ENCODE measurements at regions not wholly inside any gene's neighbourhood (a gene's known extent, or its start where the extent isn't known, plus 50 kb on each side); places are given as distances from the start of the nearest gene placed in this dataset.

DNA sequence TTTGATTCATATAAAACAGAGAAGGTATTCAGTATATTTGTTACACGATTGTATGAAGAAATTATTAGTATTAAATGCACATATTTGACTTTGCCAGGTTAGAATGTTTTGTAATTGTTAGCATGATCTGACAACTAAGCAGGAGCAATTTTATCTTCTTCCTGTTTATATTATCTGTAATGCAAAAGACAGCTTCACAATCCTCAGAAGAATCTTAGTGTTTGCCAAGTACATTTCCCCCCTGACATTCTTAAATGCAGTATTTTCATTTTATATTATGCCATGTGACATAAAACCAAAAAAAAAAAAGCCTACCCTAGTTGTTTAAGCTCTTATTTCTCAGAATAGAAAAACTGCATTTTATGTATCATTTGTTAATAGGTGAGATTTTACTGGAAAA, 469.4 kb downstream of the FOXG1 start:
- no peaks in the 10 kb centered on the region for H3K9me3 Mint-ChIP-seq
- no peak overlapping the region for H3K4me3 Mint-ChIP-seq
- TF ChIP-seq, protein P1, sequence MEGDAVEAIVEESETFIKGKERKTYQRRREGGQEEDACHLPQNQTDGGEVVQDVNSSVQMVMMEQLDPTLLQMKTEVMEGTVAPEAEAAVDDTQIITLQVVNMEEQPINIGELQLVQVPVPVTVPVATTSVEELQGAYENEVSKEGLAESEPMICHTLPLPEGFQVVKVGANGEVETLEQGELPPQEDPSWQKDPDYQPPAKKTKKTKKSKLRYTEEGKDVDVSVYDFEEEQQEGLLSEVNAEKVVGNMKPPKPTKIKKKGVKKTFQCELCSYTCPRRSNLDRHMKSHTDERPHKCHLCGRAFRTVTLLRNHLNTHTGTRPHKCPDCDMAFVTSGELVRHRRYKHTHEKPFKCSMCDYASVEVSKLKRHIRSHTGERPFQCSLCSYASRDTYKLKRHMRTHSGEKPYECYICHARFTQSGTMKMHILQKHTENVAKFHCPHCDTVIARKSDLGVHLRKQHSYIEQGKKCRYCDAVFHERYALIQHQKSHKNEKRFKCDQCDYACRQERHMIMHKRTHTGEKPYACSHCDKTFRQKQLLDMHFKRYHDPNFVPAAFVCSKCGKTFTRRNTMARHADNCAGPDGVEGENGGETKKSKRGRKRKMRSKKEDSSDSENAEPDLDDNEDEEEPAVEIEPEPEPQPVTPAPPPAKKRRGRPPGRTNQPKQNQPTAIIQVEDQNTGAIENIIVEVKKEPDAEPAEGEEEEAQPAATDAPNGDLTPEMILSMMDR (IDR thresholded peaks at IDR 0.05), result no peak
- no peaks in the 10 kb centered on the region for H3K4me1 Mint-ChIP-seq
- WGBS (ENCODE audit: insufficient coverage), result no CpG with 5 or more reads among the region's 1 CpG
- Histone ChIP-seq H3K4me1 (ENCODE audit: control insufficient read depth in 1 of 2, insufficient read depth in 2 of 2, low read length in 2 of 2) (no peaks in the 10 kb centered on the region), H3K9ac (ENCODE audit: insufficient read depth, low read length, poor library complexity, severe bottlenecking) (no peak overlapping the region), H3K36me3 (replicated peaks in 1 of 2; ENCODE audit: control insufficient read depth in 1 of 2, insufficient read depth in 2 of 2, low read length in 2 of 2) (no peaks in the 10 kb centered on the region), H3K9me3 (replicated peaks in 1 of 2; ENCODE audit: control insufficient read depth in 1 of 2, insufficient read depth in 1 of 2, low read length in 2 of 2) (no peaks in the 10 kb centered on the region), H4K20me1 (ENCODE audit: insufficient read depth, low read length) (no peaks in the 10 kb centered on the region), H3K27me3 (ENCODE audit: control insufficient read depth in 2 of 2, insufficient read depth in 2 of 2, low read length in 2 of 2) (no peaks in the 10 kb centered on the region), H3K4me2 (replicated peaks; ENCODE audit: extremely low read depth, low read length, poor library complexity, severe bottlenecking) (no peak overlapping the region), H3K79me2 (ENCODE audit: insufficient read depth, low read length) (no peaks in the 10 kb centered on the region), H2AFZ (ENCODE audit: insufficient read depth, low read depth, low read length, poor library complexity, severe bottlenecking) (no peak overlapping the region), H3K4me3 (replicated peaks in 1 of 3; ENCODE audit: low read depth in 2 of 3, low read length in 3 of 3) (no peak overlapping the region), H3K27ac (ENCODE audit: low read depth in 1 of 2, low read length in 2 of 2) (no peak overlapping the region)
- intact Hi-C loops (cut with micrococcal nuclease), result no loop called here
- no peak overlapping the region for H3K27ac Mint-ChIP-seq
- no peaks in the 10 kb centered on the region for H3K27me3 Mint-ChIP-seq (ENCODE audit: low read depth in 3 of 3)
- no peaks in the 10 kb centered on the region for H3K36me3 Mint-ChIP-seq
- DNase-seq, result no peak

DNA sequence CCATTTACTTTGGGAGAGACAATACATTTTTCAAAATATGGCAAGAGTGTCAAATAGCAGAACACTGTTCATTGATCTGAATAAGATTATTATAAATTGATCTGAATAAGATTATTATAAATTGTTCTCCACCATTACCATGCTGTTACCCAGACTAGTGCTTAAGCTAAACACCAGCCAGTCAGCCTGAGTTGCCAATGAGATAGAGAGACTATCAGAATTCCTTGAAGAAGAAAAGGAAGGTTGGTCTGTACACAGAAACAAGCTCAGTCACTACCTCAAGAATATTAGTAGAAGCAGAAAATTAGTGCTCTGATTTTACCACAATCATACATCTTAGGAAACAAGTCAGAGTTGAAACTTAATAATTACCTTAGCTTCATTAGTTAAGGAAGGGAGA, 469.8 kb downstream of the FOXG1 start:
- no peaks in the 10 kb centered on the region for H3K27me3 ChIP-seq (ENCODE audit: control insufficient read depth in 2 of 2, insufficient read depth in 2 of 2, low read length in 2 of 2)
- H4K20me1 ChIP-seq (ENCODE audit: insufficient read depth, low read length), result no peaks in the 10 kb centered on the region
- H2AFZ ChIP-seq (ENCODE audit: insufficient read depth, low read depth, low read length, poor library complexity, severe bottlenecking), result no peak overlapping the region
- Mint-ChIP-seq H3K27me3 (ENCODE audit: low read depth in 3 of 3) (no peaks in the 10 kb centered on the region), H3K4me1 (no peaks in the 10 kb centered on the region), H3K27ac (no peak overlapping the region), H3K9me3 (no peaks in the 10 kb centered on the region), H3K36me3 (no peaks in the 10 kb centered on the region), H3K4me3 (no peak overlapping the region)
- no peaks in the 10 kb centered on the region for H3K79me2 ChIP-seq (ENCODE audit: insufficient read depth, low read length)
- H3K4me2 ChIP-seq (replicated peaks; ENCODE audit: extremely low read depth, low read length, poor library complexity, severe bottlenecking), result no peak overlapping the region
- no peak overlapping the region for H3K27ac ChIP-seq (ENCODE audit: low read depth in 1 of 2, low read length in 2 of 2)
- H3K36me3 ChIP-seq (replicated peaks in 1 of 2; ENCODE audit: control insufficient read depth in 1 of 2, insufficient read depth in 2 of 2, low read length in 2 of 2), result no peaks in the 10 kb centered on the region
- no peak overlapping the region for H3K9ac ChIP-seq (ENCODE audit: insufficient read depth, low read length, poor library complexity, severe bottlenecking)
- H3K4me3 ChIP-seq (replicated peaks in 1 of 3; ENCODE audit: low read depth in 2 of 3, low read length in 3 of 3), result no peak overlapping the region
- no peaks in the 10 kb centered on the region for H3K9me3 ChIP-seq (replicated peaks in 1 of 2; ENCODE audit: control insufficient read depth in 1 of 2, insufficient read depth in 1 of 2, low read length in 2 of 2)
- H3K4me1 ChIP-seq (ENCODE audit: control insufficient read depth in 1 of 2, insufficient read depth in 2 of 2, low read length in 2 of 2), result no peaks in the 10 kb centered on the region
- TF ChIP-seq, protein P1 (IDR thresholded peaks at IDR 0.05), result no peak
- DNase-seq, result no peak
- intact Hi-C loops (cut with micrococcal nuclease), result no loop called here
